PFSK-1 (cell line): ENCODE measurements at regions not wholly inside any gene's neighbourhood (a gene's known extent, or its start where the extent isn't known, plus 50 kb on each side); places are given as distances from the start of the nearest gene placed in this dataset.

Experiments used
- FOXP2 ChIP-seq: optimal IDR thresholded peaks from 2 replicates; pipeline ENCODE3; 2011; ENCODE audit warnings: borderline replicate concordance, control low read depth, inconsistent platforms; ENCODE audit not compliant: insufficient read depth; ENCODE audit errors: extremely low read length, extremely low read depth
- POLR2AphosphoS5 ChIP-seq: IDR thresholded peaks from 2 replicates; pipeline ENCODE4 v1.6.1; 2012; ENCODE audit warnings: low read depth, mild to moderate bottlenecking, control low read depth, low read length, moderate library complexity
- SIN3A ChIP-seq: IDR thresholded peaks from 2 replicates; pipeline ENCODE4 v1.6.1; 2012; ENCODE audit warnings: mild to moderate bottlenecking, low read length, moderate library complexity, borderline replicate concordance; ENCODE audit not compliant: insufficient read depth
- TAF1 ChIP-seq: IDR thresholded peaks from 2 replicates; pipeline ENCODE4 v1.6.1; 2012; ENCODE audit warnings: low read length, control low read depth, borderline replicate concordance; ENCODE audit not compliant: insufficient read depth
- TF ChIP-seq, protein P1 (sequence below), 2 experiments: IDR thresholded peaks; 2 replicates each; pipeline versions ENCODE4 v1.6.1 to v1.8.0; 2011 to 2012; ENCODE audit warnings: low read depth in 2 of 2, low read length in 2 of 2, control low read depth in 1 of 2, inconsistent platforms in 1 of 2, mild to moderate bottlenecking in 1 of 2, moderate library complexity in 1 of 2; ENCODE audit not compliant: insufficient read depth in 1 of 2

GRCh38 chr7:41331194-41331593 lies 371.7 kb downstream of the INHBA start:
- TF ChIP-seq POLR2AphosphoS5 = no peak
- TF ChIP-seq, protein P1, sequence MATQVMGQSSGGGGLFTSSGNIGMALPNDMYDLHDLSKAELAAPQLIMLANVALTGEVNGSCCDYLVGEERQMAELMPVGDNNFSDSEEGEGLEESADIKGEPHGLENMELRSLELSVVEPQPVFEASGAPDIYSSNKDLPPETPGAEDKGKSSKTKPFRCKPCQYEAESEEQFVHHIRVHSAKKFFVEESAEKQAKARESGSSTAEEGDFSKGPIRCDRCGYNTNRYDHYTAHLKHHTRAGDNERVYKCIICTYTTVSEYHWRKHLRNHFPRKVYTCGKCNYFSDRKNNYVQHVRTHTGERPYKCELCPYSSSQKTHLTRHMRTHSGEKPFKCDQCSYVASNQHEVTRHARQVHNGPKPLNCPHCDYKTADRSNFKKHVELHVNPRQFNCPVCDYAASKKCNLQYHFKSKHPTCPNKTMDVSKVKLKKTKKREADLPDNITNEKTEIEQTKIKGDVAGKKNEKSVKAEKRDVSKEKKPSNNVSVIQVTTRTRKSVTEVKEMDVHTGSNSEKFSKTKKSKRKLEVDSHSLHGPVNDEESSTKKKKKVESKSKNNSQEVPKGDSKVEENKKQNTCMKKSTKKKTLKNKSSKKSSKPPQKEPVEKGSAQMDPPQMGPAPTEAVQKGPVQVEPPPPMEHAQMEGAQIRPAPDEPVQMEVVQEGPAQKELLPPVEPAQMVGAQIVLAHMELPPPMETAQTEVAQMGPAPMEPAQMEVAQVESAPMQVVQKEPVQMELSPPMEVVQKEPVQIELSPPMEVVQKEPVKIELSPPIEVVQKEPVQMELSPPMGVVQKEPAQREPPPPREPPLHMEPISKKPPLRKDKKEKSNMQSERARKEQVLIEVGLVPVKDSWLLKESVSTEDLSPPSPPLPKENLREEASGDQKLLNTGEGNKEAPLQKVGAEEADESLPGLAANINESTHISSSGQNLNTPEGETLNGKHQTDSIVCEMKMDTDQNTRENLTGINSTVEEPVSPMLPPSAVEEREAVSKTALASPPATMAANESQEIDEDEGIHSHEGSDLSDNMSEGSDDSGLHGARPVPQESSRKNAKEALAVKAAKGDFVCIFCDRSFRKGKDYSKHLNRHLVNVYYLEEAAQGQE (IDR thresholded peaks at IDR 0.05; ENCODE audit: insufficient read depth in 1 of 2, low read depth in 2 of 2, low read length in 2 of 2) = no peak
- TF ChIP-seq SIN3A = no peak

DNA sequence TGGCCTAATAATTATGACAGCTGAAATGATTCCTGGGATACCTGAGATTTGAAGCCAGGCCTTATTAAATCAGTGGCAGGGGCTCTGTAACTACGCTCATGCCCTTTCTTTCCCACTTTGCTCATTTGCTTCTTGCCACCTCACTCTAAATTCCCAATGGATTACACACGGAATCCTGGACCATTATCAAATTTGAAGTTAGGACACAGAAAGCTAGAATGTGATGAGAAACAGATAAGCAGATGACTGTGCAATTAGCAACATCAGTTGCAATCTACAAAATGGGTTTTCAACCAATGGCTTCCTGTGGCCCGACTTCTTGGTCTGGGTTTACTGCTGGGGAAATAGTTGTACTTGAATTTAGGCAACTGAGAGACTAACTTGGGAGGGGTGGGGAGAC lies 374.3 kb downstream of the INHBA start:
- no peak for TF ChIP-seq TAF1
- TF ChIP-seq POLR2AphosphoS5 = no peak
- no peak for TF ChIP-seq FOXP2
- no peak for TF ChIP-seq SIN3A
- TF ChIP-seq, protein P1 (IDR thresholded peaks at IDR 0.05; ENCODE audit: insufficient read depth in 1 of 2, low read depth in 2 of 2, low read length in 2 of 2) = no peak

GRCh38 chr7:41328131-41328530 lies 374.8 kb downstream of the INHBA start:
- TF ChIP-seq, protein P1 (IDR thresholded peaks at IDR 0.05; ENCODE audit: insufficient read depth in 1 of 2, low read depth in 2 of 2, low read length in 2 of 2) = no peak
- no peak for TF ChIP-seq TAF1

GRCh38 chr7:41326616-41327015 lies 376.3 kb downstream of the INHBA start:
- TF ChIP-seq TAF1 (no peak), FOXP2 (no peak), SIN3A (no peak), POLR2AphosphoS5 (no peak)
- TF ChIP-seq, protein P1 (IDR thresholded peaks at IDR 0.05; ENCODE audit: insufficient read depth in 1 of 2, low read depth in 2 of 2, low read length in 2 of 2) = no peak

DNA sequence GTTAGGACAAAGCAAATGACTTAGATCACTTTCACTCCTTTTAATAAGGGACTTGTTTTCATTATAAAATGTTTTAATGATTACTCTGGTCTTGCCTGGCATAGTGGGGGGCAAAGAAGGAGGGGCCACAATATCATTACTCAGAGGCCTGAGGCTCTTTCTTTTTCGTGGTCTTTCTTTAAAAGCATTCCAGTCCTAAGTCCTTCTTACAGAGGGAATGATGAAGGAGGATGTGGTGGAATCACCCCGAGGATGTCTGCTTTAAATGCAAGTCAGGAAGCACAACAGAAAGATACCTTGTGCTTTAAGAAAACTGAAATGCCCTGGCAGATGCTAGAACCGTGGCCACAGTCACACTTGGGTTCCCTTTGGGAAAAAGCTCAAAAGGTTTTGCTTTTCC lies 379.1 kb downstream of the INHBA start:
- TF ChIP-seq SIN3A (no peak), POLR2AphosphoS5 (no peak), FOXP2 (no peak)
- TF ChIP-seq, protein P1 (IDR thresholded peaks at IDR 0.05; ENCODE audit: insufficient read depth in 1 of 2, low read depth in 2 of 2, low read length in 2 of 2) = no peak
